ENCODE measurements at regions not wholly inside any gene's neighbourhood (a gene's known extent, or its start where the extent isn't known, plus 50 kb on each side); places are given as distances from the start of the nearest gene placed in this dataset.

- H3K36me3 ChIP-seq (ENCODE audit: control insufficient read depth, insufficient read depth, low read length), result no peaks in the 10 kb centered on the region
- H3K4me3 ChIP-seq (ENCODE audit: low read depth, low read length), result no peak overlapping the region
- H3K27me3 ChIP-seq (ENCODE audit: control insufficient read depth, insufficient read depth, low read length), result no peaks in the 10 kb centered on the region
- TF ChIP-seq, protein P1, sequence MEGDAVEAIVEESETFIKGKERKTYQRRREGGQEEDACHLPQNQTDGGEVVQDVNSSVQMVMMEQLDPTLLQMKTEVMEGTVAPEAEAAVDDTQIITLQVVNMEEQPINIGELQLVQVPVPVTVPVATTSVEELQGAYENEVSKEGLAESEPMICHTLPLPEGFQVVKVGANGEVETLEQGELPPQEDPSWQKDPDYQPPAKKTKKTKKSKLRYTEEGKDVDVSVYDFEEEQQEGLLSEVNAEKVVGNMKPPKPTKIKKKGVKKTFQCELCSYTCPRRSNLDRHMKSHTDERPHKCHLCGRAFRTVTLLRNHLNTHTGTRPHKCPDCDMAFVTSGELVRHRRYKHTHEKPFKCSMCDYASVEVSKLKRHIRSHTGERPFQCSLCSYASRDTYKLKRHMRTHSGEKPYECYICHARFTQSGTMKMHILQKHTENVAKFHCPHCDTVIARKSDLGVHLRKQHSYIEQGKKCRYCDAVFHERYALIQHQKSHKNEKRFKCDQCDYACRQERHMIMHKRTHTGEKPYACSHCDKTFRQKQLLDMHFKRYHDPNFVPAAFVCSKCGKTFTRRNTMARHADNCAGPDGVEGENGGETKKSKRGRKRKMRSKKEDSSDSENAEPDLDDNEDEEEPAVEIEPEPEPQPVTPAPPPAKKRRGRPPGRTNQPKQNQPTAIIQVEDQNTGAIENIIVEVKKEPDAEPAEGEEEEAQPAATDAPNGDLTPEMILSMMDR (IDR thresholded peaks at IDR 0.05; ENCODE audit: insufficient read depth, low read length, poor library complexity, severe bottlenecking), result no peak
- DNase-seq (ENCODE audit: low read depth), result peak; percentile 16
Measured at GRCh38 chr2:74767618-74768017, 66.3 kb upstream of the HK2 start.

DNA sequence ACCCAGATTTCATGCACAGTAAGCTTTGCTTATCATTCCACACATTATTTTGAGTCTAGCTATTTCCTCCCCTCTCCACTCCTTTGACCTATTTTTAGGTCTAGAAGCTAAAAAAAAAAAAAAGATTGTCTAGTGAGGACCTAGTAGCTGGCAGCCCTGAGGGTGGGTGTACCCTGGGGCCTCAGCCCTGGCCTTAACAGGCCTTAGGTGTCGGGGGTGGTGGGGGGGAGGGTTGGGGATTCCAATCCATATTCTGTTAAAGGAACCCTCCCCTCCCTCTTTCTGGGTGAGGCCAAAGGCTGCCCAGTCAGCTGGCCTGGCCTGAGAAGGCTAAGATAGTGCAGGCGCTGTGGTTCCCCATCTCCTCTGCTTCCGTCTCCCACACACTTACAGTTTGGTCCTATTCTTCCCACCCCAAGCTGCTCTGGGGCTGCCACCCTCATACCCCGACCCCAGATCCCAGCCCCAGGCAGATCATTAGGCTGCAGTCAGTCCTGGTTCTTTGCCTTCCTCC, 65.5 kb upstream of the HK2 start:
- Histone ChIP-seq H3K27me3 (ENCODE audit: control insufficient read depth, insufficient read depth, low read length) (no peaks in the 10 kb centered on the region), H3K36me3 (ENCODE audit: control insufficient read depth, insufficient read depth, low read length) (no peaks in the 10 kb centered on the region), H3K4me3 (ENCODE audit: low read depth, low read length) (no peak overlapping the region)
- DNase-seq (ENCODE audit: low read depth), result no peak
- TF ChIP-seq, protein P1 (IDR thresholded peaks at IDR 0.05; ENCODE audit: insufficient read depth, low read length, poor library complexity, severe bottlenecking), result no peak

GRCh38 chr2:74772046-74772445, 61.9 kb upstream of the HK2 start:
- TF ChIP-seq, protein P1 (IDR thresholded peaks at IDR 0.05; ENCODE audit: insufficient read depth, low read length, poor library complexity, severe bottlenecking), result no peak
- H3K4me3 ChIP-seq (ENCODE audit: low read depth, low read length), result no peak overlapping the region
- no peaks in the 10 kb centered on the region for H3K36me3 ChIP-seq (ENCODE audit: control insufficient read depth, insufficient read depth, low read length)
- no peak for DNase-seq (ENCODE audit: low read depth)
- H3K27me3 ChIP-seq (ENCODE audit: control insufficient read depth, insufficient read depth, low read length), result no peaks in the 10 kb centered on the region

- Histone ChIP-seq H3K36me3 (ENCODE audit: control insufficient read depth, insufficient read depth, low read length) (no peaks in the 10 kb centered on the region), H3K27me3 (ENCODE audit: control insufficient read depth, insufficient read depth, low read length) (no peaks in the 10 kb centered on the region), H3K4me3 (ENCODE audit: low read depth, low read length) (no peak overlapping the region)
- DNase-seq (ENCODE audit: low read depth), result no peak
- TF ChIP-seq, protein P1 (IDR thresholded peaks at IDR 0.05; ENCODE audit: insufficient read depth, low read length, poor library complexity, severe bottlenecking), result no peak
Measured at GRCh38 chr2:74777161-74777900, 56.6 kb upstream of the HK2 start.

- H3K4me3 ChIP-seq (ENCODE audit: low read depth, low read length), result no peak overlapping the region
- H3K27me3 ChIP-seq (ENCODE audit: control insufficient read depth, insufficient read depth, low read length), result no peaks in the 10 kb centered on the region
- H3K36me3 ChIP-seq (ENCODE audit: control insufficient read depth, insufficient read depth, low read length), result no peaks in the 10 kb centered on the region
- peak; percentile 18 for DNase-seq (ENCODE audit: low read depth)
- TF ChIP-seq, protein P1 (IDR thresholded peaks at IDR 0.05; ENCODE audit: insufficient read depth, low read length, poor library complexity, severe bottlenecking), result no peak
Measured at GRCh38 chr2:74778381-74779264, 55.3 kb upstream of the HK2 start.
